ENCODE measurements at regions not wholly inside any gene's neighbourhood (a gene's known extent, or its start where the extent isn't known, plus 50 kb on each side); places are given as distances from the start of the nearest gene placed in this dataset.
A peak's percentile ranks its signal among the peaks of the same experiment; 100 is the strongest.

- no peak for DNase-seq
Observed at GRCh38 chr3:23665741-23666140, 140.0 kb upstream of the UBE2E1 start.

DNA sequence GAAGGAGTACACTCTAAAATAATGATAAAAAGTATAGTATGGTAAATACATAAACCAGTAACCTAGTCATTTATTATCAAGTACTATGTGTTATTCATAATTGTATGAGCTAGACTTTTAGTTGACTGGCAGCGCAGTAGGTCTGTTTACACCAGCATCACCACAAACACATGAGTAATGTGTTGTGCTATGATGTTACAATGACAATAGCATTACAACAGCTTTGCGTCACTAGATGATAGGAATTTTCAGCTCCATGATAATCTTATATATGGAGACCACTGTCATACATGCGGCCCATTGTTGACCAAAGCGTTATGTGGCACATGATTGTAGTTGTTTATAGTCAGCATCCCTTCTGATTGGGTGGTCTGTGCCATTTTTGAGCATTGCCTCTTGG is 138.9 kb upstream of the UBE2E1 start:
- no peak for DNase-seq

GRCh38 chr3:23667536-23668429 is 138.0 kb upstream of the UBE2E1 start:
- DNase-seq = no peak

GRCh38 chr3:23668430-23668904 is 137.3 kb upstream of the UBE2E1 start:
- DNase-seq = no peak

DNA sequence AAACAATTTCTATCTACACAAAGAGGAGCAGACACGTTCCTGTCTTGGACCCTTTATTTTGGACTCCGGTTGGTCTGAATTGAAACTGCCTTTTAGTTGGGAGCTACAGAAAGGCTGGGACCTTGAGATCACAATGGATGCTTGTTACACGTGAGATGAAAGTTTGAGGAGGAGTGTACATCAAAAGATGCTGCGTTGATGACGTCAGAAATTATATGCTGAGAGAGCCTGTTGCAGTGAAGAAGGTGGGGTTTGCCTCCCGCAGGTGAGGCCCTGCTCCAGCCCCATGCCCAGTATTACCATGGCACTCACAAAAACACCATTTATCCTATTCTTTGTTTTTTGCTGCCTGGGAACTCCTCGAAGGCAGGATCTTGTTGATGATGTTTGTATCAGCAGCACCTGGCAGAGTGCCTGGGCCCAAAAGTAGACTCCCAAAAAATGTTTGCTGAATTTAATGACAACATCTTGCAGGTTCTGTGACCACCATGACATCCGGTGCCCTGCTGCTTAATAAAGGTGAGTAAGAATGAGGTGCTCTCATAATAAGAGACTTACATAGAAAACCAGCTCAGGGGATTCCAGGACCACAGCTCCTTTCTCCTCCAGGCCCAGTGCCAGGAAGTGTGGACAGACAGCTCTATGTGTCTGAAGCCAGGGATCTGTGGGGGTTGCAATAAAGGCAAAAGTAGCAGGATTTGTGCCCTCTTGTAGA is 136.1 kb upstream of the UBE2E1 start:
- no peak for DNase-seq

DNA sequence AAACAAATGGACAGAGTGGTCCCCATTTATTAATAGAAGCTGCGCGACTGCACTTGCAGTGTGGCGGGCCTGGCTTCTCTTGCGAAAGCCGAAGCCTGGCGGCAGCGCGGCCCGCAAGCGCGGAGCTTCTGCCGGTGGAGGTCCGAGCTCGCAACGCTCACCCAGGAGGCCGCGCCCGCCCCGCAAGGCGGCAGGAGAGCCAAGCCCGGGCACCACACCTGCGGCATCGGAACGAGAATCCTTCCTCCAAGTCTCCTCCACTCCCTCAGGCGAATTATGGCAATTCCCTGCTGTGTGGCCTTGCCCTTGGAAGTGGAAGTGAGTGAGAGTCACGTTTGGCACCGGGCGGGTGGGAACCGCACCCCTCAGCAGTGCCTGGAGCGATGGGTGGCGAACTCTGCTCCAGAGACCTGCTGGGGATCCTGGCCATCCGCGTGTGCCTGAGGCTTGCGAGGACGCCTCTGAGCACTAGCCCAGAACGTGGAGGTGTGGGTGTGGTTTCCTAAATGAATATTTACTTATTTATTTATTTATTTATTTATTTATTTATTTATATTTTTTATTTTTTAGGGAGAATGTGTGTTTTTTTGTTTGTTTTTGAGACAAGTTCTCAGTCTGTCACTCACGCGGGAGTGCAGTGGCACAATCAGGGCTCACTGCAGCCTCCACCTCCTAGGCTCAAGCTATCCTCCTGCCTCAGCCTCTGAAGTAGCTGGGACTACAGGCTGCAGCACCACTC is 133.7 kb upstream of the UBE2E1 start:
- no peak for DNase-seq

- no peak for DNase-seq
Observed at GRCh38 chr3:23672628-23673027, 133.1 kb upstream of the UBE2E1 start.

GRCh38 chr3:23675010-23675409 is 130.7 kb upstream of the UBE2E1 start:
- no peak for DNase-seq

DNA sequence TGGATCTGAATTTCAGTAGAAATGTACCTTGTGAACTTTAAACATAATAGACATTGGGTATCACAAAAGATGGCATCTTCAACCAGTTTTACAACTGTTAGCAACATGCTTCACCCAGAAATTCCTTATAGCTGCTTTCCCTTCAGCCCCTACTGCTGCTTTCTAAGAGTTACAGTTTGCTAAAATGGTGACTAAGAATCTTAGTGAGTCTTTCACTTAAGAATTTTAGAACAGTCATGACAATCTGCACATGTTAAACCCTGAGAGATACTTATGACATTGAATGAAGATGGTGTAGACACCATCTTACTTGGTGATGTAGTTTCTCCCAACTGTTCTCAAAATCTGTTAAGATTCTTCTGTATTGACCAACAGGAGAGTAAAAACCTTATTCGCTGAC is 129.7 kb upstream of the UBE2E1 start:
- DNase-seq = no peak

DNA sequence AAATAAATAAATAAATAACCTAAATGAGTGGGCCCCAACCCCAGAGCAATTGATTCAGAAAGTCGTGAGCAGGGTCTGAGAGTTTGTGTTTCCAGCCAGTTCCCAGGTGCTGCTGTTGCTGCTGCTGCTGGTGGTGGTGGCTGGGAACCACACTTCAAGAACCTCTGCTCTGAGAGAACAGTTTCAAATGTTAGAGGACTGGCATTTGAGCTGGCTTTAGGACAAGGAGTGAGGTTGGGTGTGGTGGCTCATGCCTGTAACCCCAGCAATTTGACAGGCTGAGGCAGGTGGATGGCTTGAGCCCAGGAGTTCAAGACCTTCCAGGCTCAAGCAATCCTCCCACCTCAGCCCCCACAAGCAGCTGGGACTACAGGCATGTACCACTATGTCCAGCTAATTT is 123.1 kb upstream of the UBE2E1 start:
- DNase-seq = no peak

DNA sequence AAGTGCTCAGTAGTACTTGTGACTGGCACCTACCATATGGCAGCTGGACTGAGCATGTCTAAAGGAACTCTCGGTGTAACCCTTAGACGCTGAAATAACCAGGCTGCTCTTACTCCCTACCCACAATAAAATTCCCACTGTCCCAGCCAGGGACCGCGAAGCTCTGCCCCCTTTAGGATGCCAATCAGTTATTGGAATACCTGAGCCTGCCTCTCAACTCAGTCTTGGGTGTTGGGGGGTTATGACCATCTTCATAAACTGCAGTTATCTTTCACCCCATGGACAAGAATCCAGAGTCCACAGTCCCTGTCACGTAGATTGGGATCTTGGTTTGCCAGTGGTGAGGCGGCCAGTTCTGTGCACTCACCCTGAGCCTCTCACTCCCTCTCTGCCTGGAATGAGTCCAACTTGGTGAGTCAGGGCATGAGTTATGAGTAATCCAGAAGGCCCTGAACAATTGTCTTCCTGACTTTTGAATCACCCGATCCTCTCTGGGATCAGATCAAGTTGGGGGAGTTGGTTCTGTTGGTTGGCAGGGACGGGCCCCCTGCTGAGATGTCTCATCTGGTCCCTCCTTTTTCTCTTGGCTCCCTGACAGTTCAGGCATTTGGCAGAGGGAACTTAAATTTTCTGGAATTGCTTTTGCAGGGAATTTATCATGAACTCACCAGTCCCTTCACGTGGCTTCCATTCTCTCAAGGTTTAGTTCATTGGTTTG is 120.1 kb upstream of the UBE2E1 start:
- peak; percentile 83 for DNase-seq

- DNase-seq = no peak
Observed at GRCh38 chr3:23686519-23686918, 119.2 kb upstream of the UBE2E1 start.

GRCh38 chr3:23691357-23691895 is 114.3 kb upstream of the UBE2E1 start:
- no peak for DNase-seq

DNA sequence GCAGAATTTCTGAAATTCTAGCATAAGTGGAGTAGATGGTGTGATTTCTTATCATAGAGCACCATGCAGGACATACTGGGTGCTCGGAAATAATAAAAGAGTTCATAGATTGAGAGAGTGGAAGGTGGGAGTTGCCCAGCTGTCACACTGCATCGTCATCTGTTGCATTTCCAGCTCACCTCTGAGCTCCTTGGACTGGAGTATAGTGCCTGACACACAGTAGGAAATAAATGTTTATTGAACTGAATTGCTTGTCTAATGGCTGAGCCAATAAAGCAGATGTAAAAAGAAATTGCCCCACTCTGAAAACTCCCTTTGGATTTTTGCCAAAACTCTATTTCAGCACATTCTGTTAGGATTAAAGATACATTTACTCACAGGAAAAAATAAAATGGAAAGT is 108.9 kb upstream of the UBE2E1 start:
- no peak for DNase-seq

DNA sequence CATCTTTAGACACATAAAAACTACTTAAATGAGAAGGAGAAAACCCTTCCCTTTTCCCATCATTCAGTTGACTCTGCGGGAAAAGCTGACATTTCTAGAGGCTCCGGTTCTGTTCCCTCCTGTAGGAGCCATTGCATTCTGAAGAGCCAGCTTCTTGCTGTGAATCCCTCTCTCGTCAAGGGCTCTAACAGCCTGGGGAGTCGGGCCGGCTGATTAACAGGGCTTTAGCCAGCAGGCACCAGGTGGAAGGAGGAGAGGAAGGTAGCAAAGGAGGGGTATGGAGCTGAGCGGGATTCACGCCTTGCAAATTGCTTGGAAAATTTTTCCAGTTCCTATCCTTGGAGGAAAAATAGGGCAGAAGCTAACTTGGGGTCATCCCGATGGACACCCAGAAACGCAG is 108.3 kb upstream of the UBE2E1 start:
- no peak for DNase-seq

DNA sequence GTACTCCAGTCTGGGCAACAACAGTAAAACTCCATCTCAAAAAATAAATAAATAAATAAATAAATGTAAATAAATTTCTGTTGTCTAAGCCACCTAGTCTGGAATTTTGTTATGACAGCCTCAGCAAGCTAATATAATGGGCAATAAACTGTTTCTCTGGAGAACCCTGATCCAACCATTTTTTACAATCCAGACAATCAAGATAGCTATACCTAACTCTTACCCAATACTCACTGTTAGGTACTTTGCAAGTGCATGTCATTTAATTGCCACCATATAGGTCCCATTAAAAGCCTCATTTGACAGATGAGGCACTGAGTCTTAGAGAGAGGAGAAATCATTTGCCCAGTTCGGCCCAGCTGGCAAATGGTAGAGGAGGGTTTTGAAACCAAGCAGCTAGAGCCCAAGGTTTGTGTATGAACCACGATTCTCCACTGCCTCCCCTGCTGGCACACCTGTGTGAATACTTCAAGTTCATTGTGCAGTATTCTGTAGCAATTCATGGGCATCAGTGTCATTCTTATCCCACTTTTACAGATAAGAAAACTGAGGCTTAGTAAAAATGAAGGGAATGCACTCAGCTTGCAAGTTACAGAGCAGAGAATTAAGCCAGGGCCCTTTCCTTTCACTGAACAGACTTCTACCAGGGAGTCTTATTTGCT is 107.0 kb upstream of the UBE2E1 start:
- no peak for DNase-seq

DNA sequence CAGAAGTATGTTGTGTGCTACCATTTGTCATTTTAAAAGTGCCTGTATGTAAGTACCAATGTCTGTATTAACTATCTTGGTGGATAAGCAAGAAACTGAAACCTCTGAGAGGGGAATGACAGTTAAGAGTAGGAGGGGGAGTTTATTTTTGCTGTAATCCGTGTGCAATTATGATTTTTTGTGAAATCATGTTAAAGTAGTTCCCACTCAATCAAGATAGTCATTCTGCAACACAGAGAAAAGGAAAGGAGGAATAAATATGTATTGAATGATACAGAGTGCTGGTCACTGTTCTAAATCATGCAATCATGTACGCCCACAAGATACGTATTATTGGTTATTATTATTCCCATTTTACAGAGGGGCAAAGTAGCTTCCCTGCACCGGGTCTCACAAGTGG is 105.1 kb upstream of the UBE2E1 start:
- DNase-seq = no peak

GRCh38 chr3:23701716-23702597 is 103.8 kb upstream of the UBE2E1 start:
- DNase-seq = no peak

- DNase-seq = no peak
Observed at GRCh38 chr3:23704298-23704697, 101.5 kb upstream of the UBE2E1 start.

DNA sequence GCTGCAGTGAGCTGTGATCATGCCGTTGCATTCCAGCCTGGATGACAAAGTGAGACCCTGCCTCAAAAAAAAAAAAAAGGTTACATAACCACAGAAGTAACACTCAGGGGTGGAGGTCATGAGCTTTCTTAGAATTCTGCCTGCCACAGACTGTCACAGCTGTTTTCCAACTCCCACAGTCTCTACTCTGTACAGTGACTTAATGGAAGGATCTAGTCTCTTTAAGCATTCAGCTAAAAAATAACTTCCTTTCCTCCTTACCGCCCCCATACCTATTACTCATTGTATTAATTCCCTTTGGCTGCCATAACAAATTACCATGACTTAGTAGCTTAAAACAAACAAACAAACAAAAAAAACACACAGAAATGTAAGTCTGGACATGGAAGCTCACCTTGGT is 99.6 kb upstream of the UBE2E1 start:
- no peak for DNase-seq

DNA sequence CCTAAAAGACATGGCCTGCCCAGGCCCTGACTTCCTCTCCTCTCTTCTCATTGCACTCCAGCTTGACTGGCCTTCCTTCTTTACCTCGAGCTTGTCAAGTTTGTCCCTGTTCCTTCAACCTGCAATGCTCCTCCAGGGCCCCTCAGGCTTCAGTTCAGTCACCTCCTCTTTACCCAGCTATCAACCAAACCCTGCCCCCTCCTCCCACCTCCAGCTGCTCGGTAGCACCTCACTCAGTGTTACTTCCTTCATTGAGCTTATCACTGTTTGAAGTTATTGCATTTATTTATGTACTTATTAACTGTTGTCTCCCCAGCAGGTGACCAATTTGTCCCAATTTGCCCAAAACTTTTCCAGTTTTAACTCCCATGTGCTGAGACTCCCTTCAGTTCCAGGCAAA is 95.8 kb upstream of the UBE2E1 start:
- no peak for DNase-seq
